DND-41 (cell line): ENCODE measurements at regions not wholly inside any gene's neighbourhood (a gene's known extent, or its start where the extent isn't known, plus 50 kb on each side); places are given as distances from the start of the nearest gene placed in this dataset.

ENCODE experiments used
- ATAC-seq: fragments of 200-7000 bp; cut with Tn5 transposase; 3 replicates; pipeline ENCODE4 v1.9.1; 2021; ENCODE audit warnings: low read depth; ENCODE audit not compliant: insufficient read depth
- DNase-seq: peaks from one replicate; pipeline ENCODE4 v3.0.0-alpha.2; 2020
- H2AFZ ChIP-seq: 2 replicates; pipeline ENCODE4 v1.6.0; 2012; ENCODE audit warnings: low read depth, low read length
- H3K27ac ChIP-seq: 2 replicates; pipeline ENCODE4 v1.5.1; 2012; ENCODE audit warnings: low read length, inconsistent platforms
- H3K27me3 ChIP-seq: fragments of 200-600 bp; sonication (generic); 2 replicates; pipeline ENCODE4 v1.6.0; 2012; ENCODE audit warnings: low read length, mild to moderate bottlenecking, inconsistent platforms; ENCODE audit not compliant: insufficient read depth, poor library complexity
- H3K36me3 ChIP-seq: 2 replicates; pipeline ENCODE4 v1.5.1; 2012; ENCODE audit warnings: low read length, inconsistent platforms; ENCODE audit not compliant: insufficient read depth
- H3K4me1 ChIP-seq: 2 replicates; pipeline ENCODE4 v1.5.1; 2012; ENCODE audit warnings: mild to moderate bottlenecking, low read length; ENCODE audit not compliant: insufficient read depth
- H3K4me2 ChIP-seq: 2 replicates; pipeline ENCODE4 v1.6.0; 2012; ENCODE audit warnings: mild to moderate bottlenecking, moderate library complexity, low read length, inconsistent platforms; ENCODE audit not compliant: insufficient read depth
- H3K4me3 ChIP-seq, 2 experiments: fragments of 200-600 bp in 1 of 2; shearing (Covaris generic) in 1 of 2; 2 replicates each; pipeline ENCODE4 v1.5.1; 2012 to 2016; ENCODE audit warnings: inconsistent platforms in 2 of 2, low read length in 2 of 2, mild to moderate bottlenecking in 2 of 2, low read depth in 1 of 2, moderate library complexity in 1 of 2
- H3K79me2 ChIP-seq: 2 replicates; pipeline ENCODE4 v1.6.0; 2012; ENCODE audit warnings: low read length, inconsistent platforms; ENCODE audit not compliant: insufficient read depth
- H3K9ac ChIP-seq: 2 replicates; pipeline ENCODE4 v1.6.0; 2012; ENCODE audit warnings: low read depth, mild to moderate bottlenecking, inconsistent platforms, low read length, moderate library complexity
- H3K9me3 ChIP-seq: 2 replicates; pipeline ENCODE4 v1.5.1; 2012; ENCODE audit warnings: low read length, moderate library complexity, mild to moderate bottlenecking, inconsistent platforms; ENCODE audit not compliant: insufficient read depth, severe bottlenecking
- H4K20me1 ChIP-seq: 2 replicates; pipeline ENCODE4 v1.6.0; 2012; ENCODE audit warnings: low read length; ENCODE audit not compliant: insufficient read depth
- EZH2 ChIP-seq: IDR thresholded peaks from 3 replicates; pipeline ENCODE4 v1.6.1; 2012; ENCODE audit warnings: borderline replicate concordance, low read depth, mild to moderate bottlenecking, moderate library complexity, low read length, inconsistent platforms; ENCODE audit not compliant: severe bottlenecking
- TF ChIP-seq, protein P1 (sequence below): IDR thresholded peaks from 2 replicates; pipeline ENCODE4 v1.5.1; 2012; ENCODE audit warnings: borderline replicate concordance, low read length, moderate library complexity, mild to moderate bottlenecking; ENCODE audit not compliant: poor library complexity, severe bottlenecking; ENCODE audit errors: extremely low read depth

DNA sequence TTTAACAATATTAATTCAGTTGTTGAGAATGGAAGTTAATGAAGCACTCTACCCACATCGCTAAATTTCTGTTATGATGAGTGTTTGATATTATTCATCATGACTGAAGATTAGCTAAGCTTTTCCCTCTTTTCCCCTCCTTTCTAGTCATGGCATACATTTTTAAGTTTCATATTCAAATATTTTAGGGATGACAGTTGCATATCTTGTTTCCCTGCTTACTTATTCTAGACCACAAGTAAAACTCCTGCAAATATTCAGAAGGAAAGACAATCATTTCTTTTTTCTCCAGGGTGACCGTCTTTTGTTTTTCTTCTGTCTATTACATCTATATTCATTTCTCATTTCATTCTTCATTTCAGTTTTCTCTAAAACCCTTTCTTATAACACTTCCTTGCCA lies 906.0 kb downstream of the ADGRL2 start:
- no peak overlapping the region for H3K4me2 ChIP-seq
- H3K79me2 ChIP-seq: no peaks in the 10 kb centered on the region
- no peaks in the 10 kb centered on the region for H3K27me3 ChIP-seq
- no peak for TF ChIP-seq EZH2
- H2AFZ ChIP-seq: no peak overlapping the region
- DNase-seq (no peak), ATAC-seq (no peak)
- no peak overlapping the region for H3K4me3 ChIP-seq
- H3K4me1 ChIP-seq: no peaks in the 10 kb centered on the region
- no peak overlapping the region for H3K9ac ChIP-seq
- no peaks in the 10 kb centered on the region for H4K20me1 ChIP-seq
- H3K27ac ChIP-seq: no peak overlapping the region
- H3K36me3 ChIP-seq: no peaks in the 10 kb centered on the region
- H3K9me3 ChIP-seq: no peaks in the 10 kb centered on the region

DNA sequence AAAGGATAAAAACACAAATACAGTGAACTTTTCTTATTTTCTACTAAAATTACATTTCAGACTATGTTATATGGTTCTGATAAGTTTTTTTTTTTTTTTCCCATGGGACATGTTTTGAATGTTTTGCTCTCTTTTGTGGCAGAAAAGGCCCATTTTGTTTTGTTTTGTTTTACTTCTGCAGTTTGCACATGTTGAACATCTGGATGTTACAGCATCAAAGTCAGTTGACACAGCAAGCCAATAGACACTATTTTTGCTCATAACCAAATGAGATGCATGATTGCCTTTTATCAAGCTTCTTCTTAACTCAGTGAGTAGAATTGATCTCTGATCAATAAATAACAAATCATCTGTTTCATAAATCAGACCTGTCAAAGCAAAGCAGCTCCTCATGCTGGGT lies 904.2 kb downstream of the ADGRL2 start:
- H3K27ac ChIP-seq: no peak overlapping the region
- H3K4me3 ChIP-seq: no peak overlapping the region
- no peak for ATAC-seq
- H3K4me2 ChIP-seq: no peak overlapping the region
- no peaks in the 10 kb centered on the region for H4K20me1 ChIP-seq
- H3K4me1 ChIP-seq: no peaks in the 10 kb centered on the region
- no peak for DNase-seq
- no peaks in the 10 kb centered on the region for H3K79me2 ChIP-seq
- no peak overlapping the region for H3K9ac ChIP-seq
- H3K27me3 ChIP-seq: no peaks in the 10 kb centered on the region
- H3K9me3 ChIP-seq: no peaks in the 10 kb centered on the region
- TF ChIP-seq, protein P1, sequence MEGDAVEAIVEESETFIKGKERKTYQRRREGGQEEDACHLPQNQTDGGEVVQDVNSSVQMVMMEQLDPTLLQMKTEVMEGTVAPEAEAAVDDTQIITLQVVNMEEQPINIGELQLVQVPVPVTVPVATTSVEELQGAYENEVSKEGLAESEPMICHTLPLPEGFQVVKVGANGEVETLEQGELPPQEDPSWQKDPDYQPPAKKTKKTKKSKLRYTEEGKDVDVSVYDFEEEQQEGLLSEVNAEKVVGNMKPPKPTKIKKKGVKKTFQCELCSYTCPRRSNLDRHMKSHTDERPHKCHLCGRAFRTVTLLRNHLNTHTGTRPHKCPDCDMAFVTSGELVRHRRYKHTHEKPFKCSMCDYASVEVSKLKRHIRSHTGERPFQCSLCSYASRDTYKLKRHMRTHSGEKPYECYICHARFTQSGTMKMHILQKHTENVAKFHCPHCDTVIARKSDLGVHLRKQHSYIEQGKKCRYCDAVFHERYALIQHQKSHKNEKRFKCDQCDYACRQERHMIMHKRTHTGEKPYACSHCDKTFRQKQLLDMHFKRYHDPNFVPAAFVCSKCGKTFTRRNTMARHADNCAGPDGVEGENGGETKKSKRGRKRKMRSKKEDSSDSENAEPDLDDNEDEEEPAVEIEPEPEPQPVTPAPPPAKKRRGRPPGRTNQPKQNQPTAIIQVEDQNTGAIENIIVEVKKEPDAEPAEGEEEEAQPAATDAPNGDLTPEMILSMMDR: no peak
- TF ChIP-seq EZH2: no peak
- no peak overlapping the region for H2AFZ ChIP-seq
- no peaks in the 10 kb centered on the region for H3K36me3 ChIP-seq

DNA sequence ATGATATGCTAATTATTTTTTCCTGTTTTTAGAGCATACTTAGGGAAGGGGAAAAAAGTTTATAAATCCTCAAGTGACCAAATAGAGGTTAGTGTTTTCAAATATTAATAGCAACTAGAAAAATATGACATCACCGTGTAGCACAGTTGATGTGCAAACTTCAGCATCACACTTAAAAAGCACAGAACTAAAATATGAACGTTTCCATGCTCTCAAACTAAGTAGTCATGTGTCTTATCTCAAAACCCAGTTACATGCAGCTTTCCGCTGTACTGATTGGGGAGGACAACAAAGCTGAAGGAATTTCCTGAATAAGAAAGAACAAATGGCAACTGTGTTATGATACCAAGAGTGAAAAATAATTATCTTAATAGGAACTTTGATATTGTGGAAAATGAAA lies 903.7 kb downstream of the ADGRL2 start:
- no peak overlapping the region for H3K27ac ChIP-seq
- no peak overlapping the region for H3K4me3 ChIP-seq
- H3K36me3 ChIP-seq: no peaks in the 10 kb centered on the region
- H4K20me1 ChIP-seq: no peaks in the 10 kb centered on the region
- no peaks in the 10 kb centered on the region for H3K4me1 ChIP-seq
- H3K27me3 ChIP-seq: no peaks in the 10 kb centered on the region
- DNase-seq (no peak), ATAC-seq (no peak)
- no peaks in the 10 kb centered on the region for H3K79me2 ChIP-seq
- H3K9ac ChIP-seq: no peak overlapping the region
- no peak overlapping the region for H2AFZ ChIP-seq
- H3K9me3 ChIP-seq: no peaks in the 10 kb centered on the region
- TF ChIP-seq, protein P1: no peak
- no peak for TF ChIP-seq EZH2
- H3K4me2 ChIP-seq: no peak overlapping the region

GRCh38 chr1:82703951-82704350 lies 903.2 kb downstream of the ADGRL2 start:
- H4K20me1 ChIP-seq: no peaks in the 10 kb centered on the region
- no peaks in the 10 kb centered on the region for H3K9me3 ChIP-seq
- H3K27ac ChIP-seq: no peak overlapping the region
- DNase-seq (no peak), ATAC-seq (no peak)
- H3K9ac ChIP-seq: no peak overlapping the region
- no peak overlapping the region for H3K4me2 ChIP-seq
- TF ChIP-seq EZH2: no peak
- TF ChIP-seq, protein P1: no peak
- no peak overlapping the region for H2AFZ ChIP-seq
- no peaks in the 10 kb centered on the region for H3K36me3 ChIP-seq
- no peaks in the 10 kb centered on the region for H3K79me2 ChIP-seq
- no peaks in the 10 kb centered on the region for H3K4me1 ChIP-seq
- H3K4me3 ChIP-seq: no peak overlapping the region
- no peaks in the 10 kb centered on the region for H3K27me3 ChIP-seq
